Right atrium auricular region (tissue), 2 donors: ENCODE measurements at regions not wholly inside any gene's neighbourhood (a gene's known extent, or its start where the extent isn't known, plus 50 kb on each side); places are given as distances from the start of the nearest gene placed in this dataset.

Experiments
- DNase-seq: peaks from one replicate; pipeline ENCODE4 v3.0.0-alpha.2; 2019; ENCODE audit warnings: low spot score
- H3K27ac ChIP-seq, 2 donors: fragments of 200-600 bp; sonication (generic); 1 replicate in 1 of 2; 2 replicates in 1 of 2; pipeline ENCODE4 v1.5.1; 2016 to 2019
- H3K27me3 ChIP-seq, 2 donors: fragments of 200-600 bp; sonication (generic); one replicate each; pipeline versions ENCODE4 v1.5.1 to v1.6.0; 2017 to 2019
- H3K36me3 ChIP-seq: fragments of 200-600 bp; sonication (generic); one replicate; pipeline ENCODE4 v1.5.1; 2016
- H3K4me1 ChIP-seq, 2 donors: fragments of 200-600 bp; sonication (generic); one replicate each; pipeline versions ENCODE4 v1.5.1 to v1.6.0; 2017 to 2019
- H3K4me3 ChIP-seq, 2 donors: fragments of 200-600 bp; sonication (generic); 1 replicate in 1 of 2; 2 replicates in 1 of 2; pipeline ENCODE4 v1.5.1; 2017 to 2019; ENCODE audit warnings: mild to moderate bottlenecking in 1 of 2, moderate library complexity in 1 of 2
- H3K9me3 ChIP-seq, 2 donors: fragments of 200-600 bp; sonication (generic); one replicate each; pipeline ENCODE4 v1.5.1; 2019
- CTCF ChIP-seq, 2 donors: fragments of 200-600 bp; sonication (generic); IDR thresholded peaks; one replicate each; pipeline ENCODE4 v1.5.1; 2019; ENCODE audit warnings: antibody characterized with exemption in 2 of 2

DNA sequence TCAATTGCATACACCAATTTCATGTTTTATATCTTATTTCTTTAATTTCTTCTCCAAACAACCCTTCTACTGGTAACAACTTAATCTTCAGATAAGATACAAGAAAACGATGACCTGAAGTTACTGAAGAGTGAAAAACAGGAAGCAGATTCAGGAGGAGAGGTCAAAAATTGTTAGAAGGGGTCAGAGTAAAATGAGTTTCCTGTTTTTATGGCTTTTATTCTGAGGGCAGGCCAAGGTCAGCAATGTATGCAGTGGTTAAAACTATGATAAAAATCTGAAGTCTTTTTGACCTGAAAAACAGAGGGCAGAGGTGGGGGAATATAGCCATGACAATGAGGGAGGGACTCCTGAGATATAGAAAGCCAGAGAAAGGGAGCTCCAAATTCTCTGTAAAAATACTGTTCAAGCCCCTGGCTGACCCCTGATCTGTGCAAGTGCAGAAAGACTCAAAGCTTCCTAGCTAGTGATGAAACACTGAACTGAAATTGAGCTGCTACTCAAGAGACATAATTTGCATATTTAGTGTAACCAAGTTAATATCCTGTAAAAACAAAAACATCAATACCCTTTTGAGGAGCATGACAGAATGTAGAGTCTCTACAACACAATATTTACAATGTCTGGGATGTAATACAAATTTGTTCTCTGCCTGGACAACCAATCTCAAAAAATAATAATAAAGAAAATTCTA, 514.3 kb upstream of the SEL1L start:
- Histone ChIP-seq H3K36me3 (no peaks in the 10 kb centered on the region), H3K27ac (no peak overlapping the region), H3K9me3 (no peaks in the 10 kb centered on the region), H3K4me3 (no peak overlapping the region), H3K4me1 (no peaks in the 10 kb centered on the region), H3K27me3 (no peaks in the 10 kb centered on the region)
- no peak for DNase-seq
- no peak for TF ChIP-seq CTCF (IDR thresholded peaks at IDR 0.05)

- no peak for DNase-seq
- Histone ChIP-seq H3K4me3 (no peak overlapping the region), H3K27ac (no peak overlapping the region), H3K4me1 (no peaks in the 10 kb centered on the region), H3K36me3 (no peaks in the 10 kb centered on the region), H3K27me3 (no peaks in the 10 kb centered on the region), H3K9me3 (no peaks in the 10 kb centered on the region)
- TF ChIP-seq CTCF (IDR thresholded peaks at IDR 0.05), result no peak
Observed at GRCh38 chr14:82052778-82053177, 519.1 kb upstream of the SEL1L start.

- Histone ChIP-seq H3K4me3 (no peak overlapping the region), H3K9me3 (no peaks in the 10 kb centered on the region), H3K36me3 (no peaks in the 10 kb centered on the region), H3K27me3 (no peaks in the 10 kb centered on the region), H3K27ac (no peak overlapping the region), H3K4me1 (no peaks in the 10 kb centered on the region)
- DNase-seq, result no peak
- no peak for TF ChIP-seq CTCF (IDR thresholded peaks at IDR 0.05)
Observed at GRCh38 chr14:82055515-82056115, 522.0 kb upstream of the SEL1L start.

DNA sequence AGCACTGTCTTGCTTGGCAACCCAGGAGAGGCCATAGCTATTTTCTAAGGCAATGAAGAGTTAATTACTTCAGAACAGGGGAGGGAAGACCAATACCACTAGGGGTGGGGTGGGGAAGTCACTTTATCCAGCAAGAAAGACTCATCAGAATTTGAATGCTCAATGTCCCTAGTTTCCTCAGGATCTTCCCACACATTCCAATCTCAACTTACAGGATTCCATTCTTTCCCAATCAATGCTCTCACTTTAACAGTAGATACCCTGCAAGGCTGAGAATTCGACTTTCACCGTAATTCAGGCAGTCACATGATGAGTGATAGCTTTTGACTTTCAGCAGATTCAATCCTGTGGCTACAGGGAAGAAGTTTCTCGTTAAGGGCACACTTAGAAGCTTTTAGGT, 526.6 kb upstream of the SEL1L start:
- Histone ChIP-seq H3K4me1 (no peaks in the 10 kb centered on the region), H3K27ac (no peak overlapping the region), H3K36me3 (no peaks in the 10 kb centered on the region), H3K27me3 (no peaks in the 10 kb centered on the region), H3K9me3 (no peaks in the 10 kb centered on the region), H3K4me3 (no peak overlapping the region)
- DNase-seq, result no peak
- no peak for TF ChIP-seq CTCF (IDR thresholded peaks at IDR 0.05)

GRCh38 chr14:82067221-82067875, 533.7 kb upstream of the SEL1L start:
- Histone ChIP-seq H3K36me3 (no peaks in the 10 kb centered on the region), H3K4me3 (no peak overlapping the region), H3K27me3 (no peaks in the 10 kb centered on the region), H3K4me1 (no peaks in the 10 kb centered on the region), H3K27ac (no peak overlapping the region), H3K9me3 (no peaks in the 10 kb centered on the region)
- no peak for TF ChIP-seq CTCF (IDR thresholded peaks at IDR 0.05)
- no peak for DNase-seq
